GM21786 (cell line): ENCODE measurements at regions not wholly inside any gene's neighbourhood (a gene's known extent, or its start where the extent isn't known, plus 50 kb on each side); places are given as distances from the start of the nearest gene placed in this dataset.
"Not testable (repeated sequence)": the region's sequence is repeated elsewhere in the genome, so short reads cannot be mapped to it uniquely, and the experiment has no call there.

Source experiments
- ATAC-seq: cut with Tn5 transposase; IDR thresholded peaks from one replicate; pipeline ENCODE4 v1.9.1; 2021; ENCODE audit not compliant: unreplicated experiment

GRCh38 chr11:38060920-38061319, 1462.9 kb upstream of the RAG2 start:
- no peak for ATAC-seq

- ATAC-seq, result no peak
These were observed 1462.1 kb upstream of the RAG2 start for GRCh38 chr11:38060136-38060535.

GRCh38 chr11:38046571-38047135, 1448.6 kb upstream of the RAG2 start:
- no peak for ATAC-seq

- ATAC-seq, result no peak
These were observed 1445.0 kb upstream of the RAG2 start for GRCh38 chr11:38043060-38043459.

- no peak for ATAC-seq
These were observed 1440.7 kb upstream of the RAG2 start for GRCh38 chr11:38038777-38039176.

- no peak for ATAC-seq
These were observed 1421.2 kb upstream of the RAG2 start for GRCh38 chr11:38019072-38019775.

GRCh38 chr11:38014405-38014804, 1416.4 kb upstream of the RAG2 start:
- no peak for ATAC-seq

- ATAC-seq, result no peak
These were observed 1415.1 kb upstream of the RAG2 start for GRCh38 chr11:38013157-38013556.

- ATAC-seq, result no peak
These were observed 1413.5 kb upstream of the RAG2 start for GRCh38 chr11:38011496-38011895.

- ATAC-seq, result no peak
These were observed 1411.9 kb upstream of the RAG2 start for GRCh38 chr11:38009932-38010331.

GRCh38 chr11:38006466-38006865, 1408.4 kb upstream of the RAG2 start:
- no peak for ATAC-seq

GRCh38 chr11:38005597-38005996, 1407.6 kb upstream of the RAG2 start:
- no peak for ATAC-seq

- no peak for ATAC-seq
These were observed 1401.1 kb upstream of the RAG2 start for GRCh38 chr11:37999171-37999570.

GRCh38 chr11:37995886-37996285, 1397.8 kb upstream of the RAG2 start:
- ATAC-seq, result no peak

GRCh38 chr11:37988031-37988430, 1390.0 kb upstream of the RAG2 start:
- no peak for ATAC-seq

- ATAC-seq, result no peak
These were observed 1387.0 kb upstream of the RAG2 start for GRCh38 chr11:37984991-37985390.

- no peak for ATAC-seq
These were observed 1380.6 kb upstream of the RAG2 start for GRCh38 chr11:37978647-37979046.

- ATAC-seq, result no peak
These were observed 1375.9 kb upstream of the RAG2 start for GRCh38 chr11:37973941-37974340.

- no peak for ATAC-seq
These were observed 1374.7 kb upstream of the RAG2 start for GRCh38 chr11:37972691-37973090.

GRCh38 chr11:37969336-37969735, 1371.3 kb upstream of the RAG2 start:
- not testable (repeated sequence) for ATAC-seq

- no peak for ATAC-seq
These were observed 1370.1 kb upstream of the RAG2 start for GRCh38 chr11:37968148-37968547.

- no peak for ATAC-seq
These were observed 1369.6 kb upstream of the RAG2 start for GRCh38 chr11:37967635-37968034.

GRCh38 chr11:37963440-37963839, 1365.4 kb upstream of the RAG2 start:
- no peak for ATAC-seq
